ENCODE measurements at regions not wholly inside any gene's neighbourhood (a gene's known extent, or its start where the extent isn't known, plus 50 kb on each side); places are given as distances from the start of the nearest gene placed in this dataset.
A peak's percentile ranks its signal among the peaks of the same experiment; 100 is the strongest.
"Not testable (repeated sequence)": the region's sequence is repeated elsewhere in the genome, so short reads cannot be mapped to it uniquely, and the experiment has no call there.

DNA sequence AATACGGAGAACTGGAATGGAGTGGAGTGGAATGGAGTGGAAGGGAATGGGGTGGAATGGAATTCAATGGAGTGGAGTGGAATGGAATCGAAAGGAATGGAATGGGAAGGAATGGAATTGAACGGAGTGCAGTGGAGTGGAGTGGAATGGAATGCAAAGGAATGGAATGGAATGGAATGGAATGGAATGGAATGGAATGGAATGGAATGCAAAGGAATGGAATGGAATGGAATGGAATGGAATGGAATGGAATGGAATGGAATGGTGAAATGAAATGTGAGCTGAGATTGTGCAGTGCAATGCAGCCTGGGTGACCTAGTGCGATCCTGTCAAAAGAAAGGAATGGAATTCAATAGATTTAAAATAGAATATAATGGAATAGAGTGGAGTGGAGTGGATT is 357.3 kb upstream of the WSB1 start:
- FAIRE-seq, result not testable (repeated sequence)

DNA sequence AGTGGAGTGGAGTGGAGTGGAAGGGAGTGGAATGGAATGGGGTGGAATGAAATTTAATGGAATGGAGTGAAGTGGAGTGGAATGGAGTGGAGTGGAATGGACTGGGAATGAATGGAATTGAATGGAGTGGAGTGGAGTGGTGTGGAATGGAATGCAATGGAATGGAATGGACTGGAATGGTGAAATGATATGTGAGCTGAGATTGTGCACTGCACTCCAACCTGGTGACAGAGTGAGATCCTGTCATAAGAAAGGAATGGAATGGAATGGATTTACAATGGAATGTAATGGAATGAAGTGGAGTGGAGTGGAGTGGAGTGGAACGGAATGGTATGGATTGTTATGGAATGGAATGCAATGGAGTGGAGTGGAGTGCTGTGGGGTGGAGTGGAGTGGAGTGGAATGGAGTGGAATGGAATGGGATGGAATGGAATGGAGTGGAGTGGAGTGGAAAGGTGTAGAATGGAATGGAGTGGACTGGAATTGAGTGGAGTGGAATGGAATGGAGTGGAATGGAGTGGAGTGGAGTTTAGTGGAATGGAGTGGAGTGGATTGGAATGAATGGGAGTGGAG is 356.1 kb upstream of the WSB1 start:
- not testable (repeated sequence) for FAIRE-seq

DNA sequence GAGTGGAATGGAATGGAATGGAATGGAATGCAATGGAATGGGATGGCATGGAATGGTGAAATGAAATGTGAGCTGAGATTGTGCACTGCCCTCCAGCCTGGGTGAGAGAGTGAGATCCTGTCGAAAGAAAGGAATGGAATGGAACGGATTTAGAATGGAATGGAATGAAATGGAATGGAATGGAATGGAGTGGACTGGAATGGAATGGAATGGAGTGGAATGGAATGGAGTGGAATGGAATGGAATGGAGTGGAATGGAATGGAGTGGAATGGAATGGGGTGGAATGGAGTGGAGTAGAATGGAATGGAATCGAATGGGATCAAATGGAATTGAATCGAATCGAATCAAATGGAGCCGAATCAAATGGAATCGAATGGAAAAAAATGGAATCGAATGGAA is 354.2 kb upstream of the WSB1 start:
- FAIRE-seq, result not testable (repeated sequence)

DNA sequence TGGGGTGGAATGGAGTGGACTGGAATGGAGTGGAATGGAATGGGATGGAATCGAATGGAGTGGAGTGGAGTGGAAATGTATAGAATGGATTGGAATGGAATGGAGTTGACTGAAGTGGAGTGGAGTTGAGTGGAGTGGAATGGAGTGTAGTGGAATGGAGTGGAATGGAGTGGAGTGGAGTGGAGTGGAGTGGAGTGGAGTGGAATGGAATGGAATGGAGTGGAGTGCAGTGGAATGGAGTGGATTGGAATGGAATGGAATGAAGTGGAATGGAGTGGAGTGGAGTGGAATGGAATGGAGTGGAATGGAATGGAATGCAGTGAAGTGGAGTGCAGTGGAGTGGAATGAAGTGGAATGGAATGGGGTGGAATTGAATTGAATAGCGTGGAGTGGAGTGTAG is 353.3 kb upstream of the WSB1 start:
- FAIRE-seq, result not testable (repeated sequence)

DNA sequence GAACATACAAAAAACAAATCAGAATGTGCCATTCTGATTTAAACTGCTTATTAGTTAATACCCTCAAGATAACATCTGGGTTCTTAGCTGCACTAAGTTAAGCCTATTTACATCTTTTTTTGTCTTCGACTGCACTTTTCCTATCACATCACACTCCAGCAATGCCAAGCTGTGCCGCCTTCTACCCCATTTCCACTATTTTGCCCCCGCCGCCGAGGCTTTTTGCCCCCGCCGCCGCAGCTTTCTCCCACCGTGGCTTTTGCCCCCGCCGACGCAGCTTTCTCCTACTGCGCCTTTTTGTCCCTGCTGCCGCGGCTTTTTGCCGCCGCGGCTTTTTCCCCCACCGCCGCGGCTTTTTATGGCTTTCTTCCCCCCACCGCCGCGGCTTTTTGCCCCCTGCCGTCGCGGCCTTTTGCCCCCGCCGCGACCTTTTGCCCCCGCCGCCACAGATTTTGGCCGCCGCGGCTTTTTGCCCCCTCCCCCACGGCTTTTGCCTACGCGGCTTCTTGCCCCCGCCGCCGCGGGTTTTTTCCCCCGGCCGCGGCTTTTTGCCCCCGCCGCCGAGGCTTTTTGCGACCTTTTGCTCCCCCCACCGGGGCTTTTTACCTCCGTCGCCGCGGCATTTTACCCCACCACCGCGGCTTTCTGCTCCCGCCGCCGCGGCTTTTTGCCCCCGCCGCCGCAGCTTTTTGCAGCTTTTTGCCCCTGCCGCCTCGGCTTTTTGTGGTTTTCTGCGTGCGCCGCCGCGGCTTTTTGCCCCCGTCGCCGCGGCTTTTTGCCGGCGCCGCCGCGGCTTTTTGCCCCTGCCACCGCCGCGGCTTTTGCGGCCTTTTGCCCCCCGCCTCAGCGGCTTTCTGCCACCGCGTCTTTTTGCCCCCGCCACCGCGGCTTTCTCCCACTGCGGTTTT is 331.4 kb upstream of the WSB1 start:
- no peak for FAIRE-seq

DNA sequence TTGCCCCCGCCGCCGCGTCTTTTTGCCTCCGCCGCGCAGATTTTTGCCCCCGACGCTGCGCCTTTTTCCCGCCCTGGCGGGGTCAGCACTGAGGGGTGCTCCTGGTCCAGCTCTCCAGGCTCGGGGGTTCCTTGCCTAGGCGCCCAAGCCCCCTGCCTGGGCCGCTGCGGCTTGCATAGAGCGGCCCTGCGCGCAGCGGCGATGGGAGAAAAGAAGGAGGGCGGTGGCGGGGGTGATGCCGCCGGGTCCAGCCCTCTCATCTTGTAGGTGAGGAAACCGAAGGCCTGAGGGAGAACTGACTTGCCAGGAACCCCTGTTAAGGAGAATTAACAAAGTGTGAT is 330.8 kb upstream of the WSB1 start:
- FAIRE-seq, result no peak

- peak; percentile 65 for FAIRE-seq
Measured at GRCh38 chr17:26965898-26966624, 327.9 kb upstream of the WSB1 start.

DNA sequence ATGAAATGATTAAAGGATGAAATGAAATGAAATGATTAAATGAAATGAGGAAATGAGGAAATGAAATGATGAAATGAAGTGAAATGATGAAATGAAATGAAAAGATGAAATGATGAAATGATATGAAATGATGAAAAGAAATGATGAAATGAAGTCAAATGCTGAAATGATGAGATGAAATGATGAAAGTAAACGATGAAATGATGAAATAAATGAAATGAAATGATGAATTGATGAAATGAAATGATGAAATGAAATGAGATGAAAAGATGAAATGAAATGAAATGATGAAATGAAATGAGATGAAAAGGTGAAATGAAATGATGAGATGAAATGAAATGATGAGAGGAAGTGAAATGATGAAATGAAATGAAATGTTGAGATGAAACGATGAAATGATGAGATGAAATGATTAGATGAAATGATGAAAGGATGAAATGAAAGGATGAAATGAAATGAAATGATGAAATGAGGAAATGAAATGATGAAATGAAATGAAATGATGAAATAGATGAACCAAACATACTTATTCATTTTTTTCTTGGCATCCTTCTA is 327.2 kb upstream of the WSB1 start:
- FAIRE-seq, result peak; percentile 72

DNA sequence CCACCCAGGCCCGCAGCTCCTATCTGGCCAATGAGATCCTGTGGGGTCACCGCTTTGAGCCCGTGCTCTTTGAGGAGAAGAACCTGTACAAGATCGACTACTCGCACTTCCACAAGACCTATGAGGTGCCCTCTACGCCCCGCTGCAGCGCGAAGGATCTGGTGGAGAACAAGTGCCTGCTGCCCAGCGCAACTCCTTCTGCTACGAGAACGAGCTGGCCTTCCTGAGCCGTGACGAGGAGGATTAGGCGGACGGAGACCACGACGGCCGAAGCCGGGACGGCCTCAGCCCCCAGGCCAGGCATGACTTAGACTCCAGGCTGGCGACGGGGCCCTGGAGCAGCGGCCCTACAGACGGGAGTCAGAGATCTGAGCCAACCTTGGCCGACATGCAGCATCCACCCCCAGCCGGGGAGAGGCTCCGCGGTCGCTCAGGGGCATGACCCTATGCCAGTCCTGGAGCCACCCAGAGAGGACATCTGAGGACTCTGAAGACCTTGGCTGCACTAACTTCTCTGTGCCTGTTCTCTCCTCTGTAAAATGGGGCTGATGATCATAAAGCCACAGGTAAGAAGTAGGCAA is 312.0 kb upstream of the WSB1 start:
- FAIRE-seq, result not testable (repeated sequence)

DNA sequence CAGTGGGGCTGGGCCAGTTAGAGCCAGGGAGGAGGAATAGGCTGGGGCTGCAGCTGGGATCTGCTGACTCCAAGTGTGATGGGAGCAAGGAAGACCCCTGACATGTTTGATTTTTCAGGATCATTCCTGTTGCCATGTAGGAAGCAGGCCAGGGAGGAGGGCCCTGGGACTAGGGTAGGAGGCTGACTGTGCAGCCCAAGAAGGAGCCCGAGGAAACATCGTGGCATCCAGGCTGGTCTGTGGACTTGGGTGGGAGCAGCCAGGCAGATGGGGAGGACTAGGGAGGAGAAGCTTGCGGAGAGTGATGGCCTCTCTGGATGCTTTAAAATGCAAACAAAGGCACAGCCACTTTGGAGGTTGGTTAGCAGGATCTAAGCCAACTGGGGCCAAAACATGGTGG is 311.4 kb upstream of the WSB1 start:
- FAIRE-seq, result not testable (repeated sequence)

GRCh38 chr17:26987851-26988250 is 306.1 kb upstream of the WSB1 start:
- FAIRE-seq, result not testable (repeated sequence)

- not testable (repeated sequence) for FAIRE-seq
Measured at GRCh38 chr17:26994648-26995047, 299.3 kb upstream of the WSB1 start.

DNA sequence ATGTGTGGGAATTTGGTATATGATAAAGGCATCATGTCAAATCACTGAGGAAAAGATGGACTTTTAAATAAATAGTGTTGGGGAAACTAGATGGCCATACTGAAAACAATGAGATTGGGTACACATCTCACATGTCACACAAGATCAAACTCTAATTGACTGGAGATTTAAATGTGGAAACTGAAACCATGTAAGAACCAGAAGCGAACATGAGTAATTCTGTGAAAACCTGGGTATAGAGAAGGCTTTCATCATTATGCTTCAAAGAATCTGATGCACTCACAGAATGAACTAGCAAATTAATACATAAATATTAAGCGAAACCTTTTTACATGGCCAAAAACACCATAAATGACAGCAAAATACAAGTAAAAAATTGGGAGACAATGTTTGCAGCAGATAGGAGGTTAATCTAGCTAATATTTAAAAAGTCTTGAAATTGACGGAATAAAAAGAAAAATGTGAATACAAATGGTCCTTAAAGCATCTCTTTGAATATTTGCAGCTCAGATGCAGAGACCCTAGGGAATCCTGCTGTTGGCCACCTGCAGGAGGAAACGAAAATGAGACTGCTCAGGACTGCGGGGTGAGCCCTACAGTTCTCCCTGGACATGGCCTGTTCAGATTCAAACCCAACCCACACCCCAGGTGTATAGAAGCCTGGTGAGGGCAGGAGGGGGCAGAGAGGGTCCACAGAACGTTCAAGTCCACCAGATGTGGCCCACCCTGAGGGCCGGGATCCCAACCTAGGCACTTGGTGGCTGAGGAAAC is 297.6 kb upstream of the WSB1 start:
- FAIRE-seq, result not testable (repeated sequence)

DNA sequence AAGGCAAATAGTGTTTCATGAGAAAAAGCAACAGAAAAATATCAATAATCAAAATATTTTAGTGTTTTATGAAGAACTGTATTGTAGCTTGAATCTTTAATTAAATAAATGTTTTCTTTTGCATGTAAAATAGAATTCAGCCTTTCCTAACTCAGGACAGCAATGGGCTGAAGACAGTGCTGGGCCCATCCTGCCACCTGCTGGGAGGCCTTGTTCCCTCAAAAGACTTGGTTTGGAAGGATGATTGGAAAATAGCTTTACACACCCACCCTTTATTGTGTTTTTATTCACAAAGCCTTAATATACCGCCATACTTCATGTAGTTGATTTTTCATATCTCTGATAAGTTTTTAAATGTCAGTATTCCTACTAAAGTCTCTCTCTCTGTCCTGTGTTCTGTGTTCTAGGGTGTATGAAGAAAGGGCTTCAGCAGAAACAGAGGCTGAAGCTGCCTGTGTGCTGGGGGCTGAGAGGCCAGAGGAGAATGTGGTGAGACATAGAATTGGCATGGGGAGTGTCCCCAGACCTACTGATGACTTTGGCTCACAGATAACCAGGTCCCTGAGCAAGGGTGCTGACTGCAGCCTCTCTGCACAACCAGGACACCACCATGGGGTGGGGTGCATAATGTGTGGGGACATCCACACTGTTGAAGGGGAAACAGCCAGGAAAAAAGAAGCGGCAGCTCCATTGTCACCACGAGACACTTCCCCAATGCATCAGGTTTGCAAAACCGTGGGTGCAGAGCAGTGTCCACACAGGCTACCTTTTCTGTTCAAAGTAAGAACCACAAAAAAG is 286.0 kb upstream of the WSB1 start:
- not testable (repeated sequence) for FAIRE-seq

GRCh38 chr17:27009087-27009486 is 284.8 kb upstream of the WSB1 start:
- no peak for FAIRE-seq

DNA sequence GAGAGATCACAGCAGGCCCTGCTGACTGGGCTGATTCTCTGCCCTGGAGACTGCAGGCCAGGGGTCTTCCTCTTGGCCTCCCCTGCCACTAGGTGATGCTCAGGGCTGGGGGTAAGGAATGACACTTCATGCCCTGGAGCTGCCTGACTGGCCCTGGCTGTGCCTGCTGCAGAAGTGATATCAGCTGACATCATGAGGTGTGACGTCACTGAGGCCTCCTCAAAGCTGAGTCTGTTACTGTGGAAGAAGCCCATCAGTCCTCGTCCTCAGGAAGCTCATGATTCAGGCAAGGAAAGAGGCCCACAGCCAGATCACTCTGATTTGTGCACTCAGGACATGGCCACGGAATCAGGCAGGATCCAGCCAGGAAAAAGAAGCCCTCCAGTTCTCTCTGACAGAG is 283.8 kb upstream of the WSB1 start:
- not testable (repeated sequence) for FAIRE-seq

- not testable (repeated sequence) for FAIRE-seq
Measured at GRCh38 chr17:27030552-27030951, 263.4 kb upstream of the WSB1 start.

- no peak for FAIRE-seq
Measured at GRCh38 chr17:27038676-27039075, 255.2 kb upstream of the WSB1 start.

DNA sequence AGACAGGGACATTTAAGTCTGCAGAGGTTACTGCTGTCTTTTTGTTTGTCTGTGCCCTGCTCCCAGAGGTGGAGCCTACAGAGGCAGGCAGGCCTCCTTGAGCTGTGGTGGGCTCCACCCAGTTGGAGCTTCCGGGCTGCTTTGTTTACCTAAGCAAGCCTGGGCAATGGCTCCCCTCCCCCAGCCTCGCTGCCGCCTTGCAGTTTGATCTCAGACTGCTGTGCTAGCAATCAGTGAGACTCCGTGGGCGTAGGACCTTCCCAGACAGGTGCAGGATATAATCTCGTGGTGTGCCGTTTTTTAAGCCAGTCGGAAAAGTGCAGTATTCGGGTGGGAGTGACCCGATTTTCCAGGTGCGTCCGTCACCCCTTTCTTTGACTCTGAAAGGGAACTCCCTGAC is 248.9 kb upstream of the WSB1 start:
- not testable (repeated sequence) for FAIRE-seq

- no peak for FAIRE-seq
Measured at GRCh38 chr17:27049104-27049784, 244.7 kb upstream of the WSB1 start.

- FAIRE-seq, result no peak
Measured at GRCh38 chr17:27065588-27065987, 228.3 kb upstream of the WSB1 start.
